HG03025 (cell line): ENCODE measurements at regions not wholly inside any gene's neighbourhood (a gene's known extent, or its start where the extent isn't known, plus 50 kb on each side); places are given as distances from the start of the nearest gene placed in this dataset.
A peak's percentile ranks its signal among the peaks of the same experiment; 100 is the strongest.
"Not testable (repeated sequence)": the region's sequence is repeated elsewhere in the genome, so short reads cannot be mapped to it uniquely, and the experiment has no call there.

Experiments
- ATAC-seq: cut with Tn5 transposase; IDR thresholded peaks from one replicate; pipeline ENCODE4 v1.9.1; 2021; ENCODE audit warnings: mild to moderate bottlenecking, moderate library complexity; ENCODE audit not compliant: unreplicated experiment, low FRiP score

DNA sequence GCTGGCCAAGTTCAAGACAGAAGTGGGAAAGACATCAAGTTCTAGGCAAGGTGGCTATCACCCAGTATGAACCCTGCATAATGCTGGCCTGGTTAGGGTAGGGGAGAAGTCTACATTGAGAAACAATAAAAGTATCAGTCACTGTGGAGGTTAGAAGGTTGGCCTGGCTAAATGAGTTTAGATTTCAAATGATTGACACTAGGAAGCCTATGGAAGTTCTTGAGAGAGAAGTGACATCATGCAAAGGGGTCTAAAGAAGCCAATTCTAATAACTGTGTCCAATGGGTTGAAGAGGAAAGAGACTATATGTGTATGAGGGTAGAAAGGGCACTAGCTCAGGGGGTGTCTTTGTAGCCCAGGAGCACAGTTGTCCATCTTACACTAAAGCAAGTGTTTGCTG, 98.5 kb upstream of the MBIP start:
- ATAC-seq: no peak

DNA sequence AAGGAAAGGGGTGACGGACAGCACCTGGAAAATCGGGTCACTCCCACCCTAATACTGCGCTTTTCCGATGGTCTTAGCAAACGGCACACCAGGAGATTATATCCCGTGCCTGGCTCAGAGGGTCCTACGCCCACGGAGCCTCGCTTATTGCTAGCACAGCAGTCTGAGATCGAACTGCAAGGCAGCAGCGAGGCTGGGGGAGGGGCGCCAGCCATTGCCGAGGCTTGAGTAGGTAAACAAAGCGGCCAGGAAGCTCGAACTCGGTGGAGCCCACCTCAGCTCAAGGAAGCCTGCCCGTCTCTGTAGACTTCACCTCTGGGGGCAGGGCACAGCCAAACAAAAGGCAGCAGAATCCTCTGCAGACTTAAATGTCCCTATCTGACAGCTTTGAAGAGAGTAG, 91.5 kb upstream of the MBIP start:
- ATAC-seq: not testable (repeated sequence)

DNA sequence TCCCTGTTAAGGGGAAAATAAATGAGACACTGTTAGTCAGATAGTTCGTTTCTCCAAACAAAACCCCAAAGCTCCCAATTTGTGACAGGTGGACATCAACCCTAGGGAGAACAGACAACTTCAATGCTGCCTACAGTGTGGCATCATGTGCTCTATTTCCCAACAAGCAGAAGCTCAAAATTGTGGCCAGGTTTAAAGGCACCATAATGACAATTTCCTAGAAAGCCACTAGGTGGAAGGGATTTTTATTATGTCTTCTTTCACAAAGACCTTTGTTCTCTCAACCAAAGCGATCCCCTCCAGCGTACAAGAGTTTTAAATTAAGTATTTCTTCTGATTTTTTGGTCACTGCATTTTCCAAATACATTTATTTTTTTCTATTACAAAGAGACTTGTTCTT, 88.0 kb upstream of the MBIP start:
- ATAC-seq: no peak

DNA sequence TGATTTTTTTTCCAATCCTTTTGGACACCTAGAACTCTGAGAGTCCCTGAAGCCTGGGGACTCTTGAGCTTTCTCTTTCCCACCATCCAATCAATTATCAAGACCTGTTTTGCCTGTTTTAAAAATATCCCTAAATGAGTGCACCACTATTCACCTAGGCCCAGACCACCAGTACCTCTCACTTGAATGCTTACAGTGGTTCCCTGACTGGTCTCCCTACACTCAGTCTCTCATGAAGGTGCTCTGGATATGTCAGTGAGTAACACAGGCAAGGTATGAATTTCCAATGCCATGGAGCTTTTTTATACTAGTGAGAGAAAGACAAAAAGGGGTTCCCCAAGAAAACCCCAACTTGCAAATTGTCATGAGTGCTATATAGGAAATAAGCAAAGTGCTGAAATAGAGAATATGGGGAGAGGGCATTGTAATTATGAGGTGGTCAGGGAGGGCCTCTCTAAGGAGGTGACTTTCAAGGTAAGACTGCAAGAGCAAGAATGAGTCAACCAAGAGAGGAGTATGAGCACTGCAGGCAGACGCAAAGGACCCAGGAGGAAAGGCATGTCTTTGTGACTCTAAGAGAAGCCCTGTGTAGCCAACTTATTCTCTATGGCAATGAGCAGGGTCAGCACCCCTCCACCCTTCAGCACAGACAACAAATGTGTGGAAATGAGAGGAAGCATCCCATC, 85.3 kb upstream of the MBIP start:
- ATAC-seq: no peak

DNA sequence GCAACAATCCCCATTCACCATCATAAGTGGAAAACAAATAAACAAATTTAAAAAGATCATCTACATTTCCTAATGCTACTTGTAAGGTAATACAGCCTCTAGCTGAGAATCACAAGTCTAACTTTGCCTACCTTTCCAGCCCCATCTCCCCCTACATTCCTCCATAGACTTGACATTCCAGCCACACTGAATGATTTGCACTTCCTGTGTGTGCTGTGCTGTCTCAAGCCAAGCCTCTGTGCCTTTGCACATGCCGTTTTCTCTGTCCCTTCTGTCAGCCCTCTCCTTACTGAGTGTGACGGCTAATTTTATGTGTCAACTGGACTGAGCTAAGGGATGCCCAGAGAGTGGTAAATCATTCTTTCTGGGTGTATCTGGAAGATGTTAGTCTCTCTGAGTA, 82.4 kb upstream of the MBIP start:
- ATAC-seq: no peak

DNA sequence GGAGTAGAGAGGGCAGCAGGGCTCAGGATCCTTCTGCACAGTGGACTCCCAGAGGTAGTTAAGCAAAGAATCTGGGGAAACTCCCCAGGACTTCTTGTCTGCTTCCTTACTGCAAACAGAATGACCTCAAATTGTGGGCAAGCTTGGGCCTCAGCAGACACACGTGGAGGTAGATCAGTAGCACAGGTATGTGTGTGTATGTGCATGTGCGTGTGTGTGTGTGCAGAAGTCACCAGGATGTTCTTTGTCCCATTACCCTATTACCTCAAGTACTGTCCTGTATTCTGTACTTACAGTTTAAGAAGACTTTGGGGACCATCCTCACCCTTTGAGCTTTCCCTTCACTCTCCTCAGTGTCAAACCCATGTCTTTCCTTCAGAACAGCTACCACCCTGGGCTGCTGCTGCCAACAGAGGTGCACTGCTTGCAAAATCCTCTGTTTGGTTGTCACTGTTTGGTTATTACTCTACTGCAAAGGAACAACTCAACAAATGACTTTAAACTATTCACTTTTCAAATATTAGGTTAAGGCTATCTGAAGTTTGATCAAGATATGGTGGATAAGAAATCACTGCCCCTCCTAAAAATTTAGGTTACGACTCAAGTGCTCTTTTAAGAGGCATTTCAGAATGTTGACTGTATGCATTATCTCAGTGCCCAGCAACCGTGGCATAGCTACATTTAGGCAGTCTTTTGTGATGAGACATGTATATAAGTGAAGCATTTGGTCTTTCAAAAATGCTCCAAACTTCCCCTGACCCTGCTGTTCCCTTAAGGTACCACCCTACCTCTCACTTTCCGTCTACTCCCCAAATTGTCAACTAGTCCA, 78.2 kb upstream of the MBIP start:
- ATAC-seq: no peak

DNA sequence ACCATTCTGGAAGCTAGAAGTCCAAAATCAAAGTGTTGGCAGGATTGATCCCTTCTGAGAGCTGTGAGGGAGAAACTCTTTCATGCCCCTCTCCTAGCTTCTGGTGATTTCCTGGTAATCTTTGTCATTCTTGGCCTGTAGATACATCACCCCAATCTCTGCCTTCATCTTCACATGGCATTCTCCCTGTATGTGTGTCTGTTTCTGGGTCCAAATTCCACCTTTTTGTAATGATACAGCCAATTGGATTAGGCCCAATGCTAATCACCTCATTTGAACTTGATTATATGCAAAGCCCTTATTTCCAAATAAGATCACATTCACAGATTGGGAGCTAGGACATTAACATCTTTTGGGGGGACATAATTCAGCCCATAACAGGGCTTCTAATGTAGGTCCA, 76.9 kb upstream of the MBIP start:
- no peak for ATAC-seq

DNA sequence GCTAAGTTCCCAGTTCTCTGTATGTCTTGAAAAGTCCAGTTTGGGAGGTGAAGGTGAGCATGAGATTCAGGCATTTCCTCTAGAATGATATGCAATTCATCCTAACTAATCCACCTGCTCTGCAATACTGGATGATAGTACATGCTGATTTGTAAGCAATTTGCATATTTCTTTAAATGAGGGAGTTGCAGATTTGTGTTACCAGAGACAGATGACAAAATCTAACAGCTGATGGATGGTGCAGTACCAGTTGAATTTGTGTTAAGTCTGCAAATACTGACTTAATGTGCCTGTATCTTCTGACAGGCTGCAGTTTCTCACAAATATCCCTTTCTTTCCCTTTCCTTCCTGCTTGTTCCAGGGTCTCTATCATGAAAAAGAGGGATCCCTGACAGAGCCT, 76.4 kb upstream of the MBIP start:
- no peak for ATAC-seq

DNA sequence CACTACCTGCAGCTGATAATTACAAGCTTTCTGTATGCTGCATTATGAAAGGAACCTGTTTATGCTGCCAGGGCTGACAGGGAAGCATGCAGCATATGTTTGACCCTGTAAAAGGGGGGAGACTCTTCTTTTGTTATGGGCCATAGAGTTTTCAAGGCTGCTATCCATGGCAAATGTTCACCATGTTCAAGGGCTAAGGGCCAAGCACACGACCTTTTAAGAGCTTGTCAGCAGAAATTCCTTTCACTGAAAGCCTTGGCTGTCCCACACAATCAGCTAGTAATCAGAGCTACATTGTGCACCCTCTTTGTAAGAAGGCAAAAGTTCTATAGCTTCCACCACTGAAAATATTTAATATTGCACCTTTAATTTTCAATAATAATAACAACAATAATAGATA, 74.2 kb upstream of the MBIP start:
- ATAC-seq: no peak

DNA sequence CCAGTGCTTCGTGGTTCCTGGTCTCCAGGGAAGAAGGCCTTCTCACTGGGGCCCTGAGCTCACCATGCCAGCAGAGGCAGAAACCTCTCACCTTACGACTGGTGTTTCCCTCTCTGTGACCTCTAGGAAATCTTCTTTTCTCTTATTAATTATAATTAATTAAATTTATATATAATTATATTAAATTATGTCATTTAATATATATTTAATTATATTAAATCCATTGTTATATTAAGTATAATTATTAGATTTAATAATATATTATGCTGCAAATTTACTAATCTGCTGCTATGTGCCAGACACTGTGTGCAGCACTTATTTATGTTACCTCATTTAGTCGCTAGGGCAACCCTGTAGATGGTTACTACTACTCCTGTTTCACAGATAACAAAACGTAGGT, 70.3 kb upstream of the MBIP start:
- ATAC-seq: no peak

DNA sequence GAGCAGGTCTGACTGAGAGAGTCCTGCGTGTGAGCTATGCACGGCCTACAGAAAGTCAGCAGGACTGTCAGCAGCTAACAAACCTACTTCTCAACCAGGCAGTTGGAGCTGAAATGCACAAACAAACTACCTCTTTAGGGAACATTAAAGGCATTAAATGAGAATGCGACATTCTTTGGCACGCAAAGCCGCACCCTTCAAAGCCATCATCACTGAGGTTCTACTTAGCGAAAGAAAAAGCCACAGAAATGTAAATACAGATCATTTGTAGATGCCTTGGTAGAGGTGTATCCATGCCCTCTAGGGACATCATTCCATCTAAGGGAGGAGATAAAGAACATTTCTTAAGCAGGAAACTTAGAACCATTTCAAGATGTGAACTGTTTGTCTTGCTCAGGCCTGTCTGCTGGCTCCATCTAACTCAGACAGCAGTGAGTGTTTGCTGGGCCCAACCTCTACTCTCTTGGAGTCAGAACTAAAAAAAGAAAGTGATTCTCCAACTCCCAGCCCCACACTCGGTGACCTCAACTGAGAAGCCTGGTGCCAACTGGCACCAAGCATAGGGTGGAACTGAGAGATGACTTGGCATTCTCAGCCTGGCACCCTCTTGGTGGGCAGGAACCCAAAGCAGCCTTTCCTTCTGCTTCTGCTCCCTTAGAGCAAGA, 63.5 kb upstream of the MBIP start:
- ATAC-seq: no peak

DNA sequence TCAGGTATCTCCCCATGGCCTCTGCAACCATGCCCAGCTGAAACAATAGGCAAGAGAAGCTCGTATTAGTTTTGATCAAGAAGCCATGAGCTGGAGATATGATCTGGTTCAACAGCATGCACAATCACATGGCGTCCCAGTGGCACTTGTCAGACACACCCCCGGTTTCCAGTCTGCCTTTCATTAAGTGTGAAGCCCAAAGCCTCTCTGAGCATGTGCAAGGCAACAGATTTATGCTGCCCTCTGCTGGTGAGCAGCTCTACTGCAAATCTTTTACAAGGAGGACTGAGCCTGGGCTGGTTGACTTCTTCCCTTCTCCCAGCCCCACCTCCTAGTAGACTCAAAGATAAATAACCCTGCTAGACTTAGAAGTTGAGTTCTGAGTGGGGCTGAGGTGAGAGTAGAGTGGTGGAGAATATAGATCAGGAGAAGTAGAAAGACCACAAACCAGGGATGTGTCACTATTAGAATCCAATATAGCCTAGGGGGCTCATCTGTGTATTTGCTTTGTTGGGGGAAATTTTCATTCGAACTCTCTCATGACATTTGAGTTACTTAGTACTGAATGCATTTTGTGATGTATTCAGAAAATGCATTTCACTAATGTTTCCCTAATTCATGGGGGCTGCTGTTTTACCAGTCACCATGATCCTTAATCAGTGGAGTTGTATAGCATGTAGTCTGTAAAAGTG, 53.7 kb upstream of the MBIP start:
- ATAC-seq: peak; percentile 91
